ENCODE measurements at regions not wholly inside any gene's neighbourhood (a gene's known extent, or its start where the extent isn't known, plus 50 kb on each side); places are given as distances from the start of the nearest gene placed in this dataset.

DNA sequence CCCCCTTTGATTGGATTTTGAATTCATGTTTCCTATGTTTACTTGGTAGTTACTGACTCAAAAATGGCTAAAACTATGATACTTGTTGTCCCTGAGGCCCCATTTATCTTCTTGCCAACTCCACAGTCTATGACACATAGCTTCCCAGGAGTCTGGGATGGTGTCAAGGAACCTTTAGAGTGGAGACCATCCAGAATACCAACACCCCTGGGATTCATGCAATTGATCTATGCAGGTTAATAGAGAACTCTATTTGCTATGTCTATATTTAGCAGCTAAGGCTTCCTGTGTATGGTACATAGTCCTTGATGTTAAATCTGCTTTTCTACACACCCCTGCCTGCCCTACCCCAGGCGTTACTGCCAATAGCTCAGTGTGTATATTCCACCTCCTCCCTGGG, 218.5 kb upstream of the HDAC4 start:
- Histone ChIP-seq H3K27ac (ENCODE audit: control insufficient read depth, insufficient read depth, low read length) (no peak overlapping the region), H3K4me3 (ENCODE audit: control insufficient read depth in 2 of 3, extremely low read depth in 1 of 3, insufficient read depth in 2 of 3, low read depth in 1 of 3, low read length in 3 of 3) (no peak overlapping the region), H3K9me1 (ENCODE audit: control insufficient read depth, extremely low read depth, insufficient read depth, low read length) (no peaks in the 10 kb centered on the region), H4K20me1 (ENCODE audit: control insufficient read depth, extremely low read depth, insufficient read depth, low read length) (no peaks in the 10 kb centered on the region), H3K4me1 (ENCODE audit: control insufficient read depth, extremely low read depth, insufficient read depth, low read length) (no peaks in the 10 kb centered on the region), H3K9ac (ENCODE audit: control insufficient read depth, extremely low read depth, insufficient read depth, low read length) (no peak overlapping the region), H3K79me2 (ENCODE audit: control insufficient read depth, insufficient read depth, low read length) (no peaks in the 10 kb centered on the region), H3K9me3 (ENCODE audit: control insufficient read depth, low read depth, low read length) (no peaks in the 10 kb centered on the region), H3K4me2 (ENCODE audit: control insufficient read depth, extremely low read depth, insufficient read depth, low read depth, low read length) (no peak overlapping the region), H3K36me3 (ENCODE audit: control insufficient read depth in 2 of 2, extremely low read depth in 1 of 2, insufficient read depth in 2 of 2, low read length in 2 of 2) (no peaks in the 10 kb centered on the region), H3K27me3 (ENCODE audit: control insufficient read depth, extremely low read depth, insufficient read depth, low read length) (no peaks in the 10 kb centered on the region), H2AFZ (ENCODE audit: control insufficient read depth, low read length) (no peak overlapping the region)
- dilution Hi-C loops (cut with MboI; ENCODE audit: extremely low pct_ligation_motif_present, low sequenced_read_pairs), result no loop called here
- TF ChIP-seq EZH2 (IDR thresholded peaks at IDR 0.05; ENCODE audit: low read length), result no peak
- DNase-seq (ENCODE audit: low read depth, low spot score), result no peak
- FAIRE-seq, result no peak

DNA sequence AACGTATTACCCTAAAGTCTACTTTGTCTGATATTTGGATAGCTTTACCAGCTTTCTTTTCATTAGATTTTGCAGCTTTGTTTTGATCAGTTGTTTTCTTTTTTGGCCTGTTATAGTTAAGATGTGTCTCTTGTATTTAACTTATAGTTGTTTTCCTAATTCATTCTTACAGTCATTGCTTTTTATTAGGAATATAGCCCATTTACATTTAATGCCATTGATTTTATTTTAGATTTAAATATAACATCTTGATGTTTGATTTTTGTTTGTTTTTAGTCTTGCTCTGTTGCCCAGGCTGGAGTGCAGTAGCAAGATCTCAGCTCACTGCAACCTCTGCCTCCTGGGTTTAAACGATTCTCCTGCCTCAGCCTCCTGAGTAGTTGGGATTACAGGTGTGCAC, 215.9 kb upstream of the HDAC4 start:
- H2AFZ ChIP-seq (ENCODE audit: control insufficient read depth, low read length), result no peak overlapping the region
- no peak overlapping the region for H3K4me2 ChIP-seq (ENCODE audit: control insufficient read depth, extremely low read depth, insufficient read depth, low read depth, low read length)
- no peak for FAIRE-seq
- H3K4me1 ChIP-seq (ENCODE audit: control insufficient read depth, extremely low read depth, insufficient read depth, low read length), result no peaks in the 10 kb centered on the region
- no peak for DNase-seq (ENCODE audit: low read depth, low spot score)
- H3K9me3 ChIP-seq (ENCODE audit: control insufficient read depth, low read depth, low read length), result no peaks in the 10 kb centered on the region
- no peaks in the 10 kb centered on the region for H3K36me3 ChIP-seq (ENCODE audit: control insufficient read depth in 2 of 2, extremely low read depth in 1 of 2, insufficient read depth in 2 of 2, low read length in 2 of 2)
- dilution Hi-C loops (cut with MboI; ENCODE audit: extremely low pct_ligation_motif_present, low sequenced_read_pairs), result no loop called here
- H3K4me3 ChIP-seq (ENCODE audit: control insufficient read depth in 2 of 3, extremely low read depth in 1 of 3, insufficient read depth in 2 of 3, low read depth in 1 of 3, low read length in 3 of 3), result no peak overlapping the region
- no peaks in the 10 kb centered on the region for H3K27me3 ChIP-seq (ENCODE audit: control insufficient read depth, extremely low read depth, insufficient read depth, low read length)
- no peaks in the 10 kb centered on the region for H4K20me1 ChIP-seq (ENCODE audit: control insufficient read depth, extremely low read depth, insufficient read depth, low read length)
- H3K27ac ChIP-seq (ENCODE audit: control insufficient read depth, insufficient read depth, low read length), result no peak overlapping the region
- TF ChIP-seq, protein P1, sequence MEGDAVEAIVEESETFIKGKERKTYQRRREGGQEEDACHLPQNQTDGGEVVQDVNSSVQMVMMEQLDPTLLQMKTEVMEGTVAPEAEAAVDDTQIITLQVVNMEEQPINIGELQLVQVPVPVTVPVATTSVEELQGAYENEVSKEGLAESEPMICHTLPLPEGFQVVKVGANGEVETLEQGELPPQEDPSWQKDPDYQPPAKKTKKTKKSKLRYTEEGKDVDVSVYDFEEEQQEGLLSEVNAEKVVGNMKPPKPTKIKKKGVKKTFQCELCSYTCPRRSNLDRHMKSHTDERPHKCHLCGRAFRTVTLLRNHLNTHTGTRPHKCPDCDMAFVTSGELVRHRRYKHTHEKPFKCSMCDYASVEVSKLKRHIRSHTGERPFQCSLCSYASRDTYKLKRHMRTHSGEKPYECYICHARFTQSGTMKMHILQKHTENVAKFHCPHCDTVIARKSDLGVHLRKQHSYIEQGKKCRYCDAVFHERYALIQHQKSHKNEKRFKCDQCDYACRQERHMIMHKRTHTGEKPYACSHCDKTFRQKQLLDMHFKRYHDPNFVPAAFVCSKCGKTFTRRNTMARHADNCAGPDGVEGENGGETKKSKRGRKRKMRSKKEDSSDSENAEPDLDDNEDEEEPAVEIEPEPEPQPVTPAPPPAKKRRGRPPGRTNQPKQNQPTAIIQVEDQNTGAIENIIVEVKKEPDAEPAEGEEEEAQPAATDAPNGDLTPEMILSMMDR (optimal IDR thresholded peaks at IDR 0.05 in 1 of 3, IDR thresholded peaks at IDR 0.05 in 1 of 3, conservative IDR thresholded peaks at IDR 0.05 in 1 of 3; ENCODE audit: extremely low read depth in 1 of 3, insufficient read depth in 2 of 3, low read length in 3 of 3), result no peak
- TF ChIP-seq EZH2 (IDR thresholded peaks at IDR 0.05; ENCODE audit: low read length), result no peak
- H3K9ac ChIP-seq (ENCODE audit: control insufficient read depth, extremely low read depth, insufficient read depth, low read length), result no peak overlapping the region
- H3K79me2 ChIP-seq (ENCODE audit: control insufficient read depth, insufficient read depth, low read length), result no peaks in the 10 kb centered on the region
- H3K9me1 ChIP-seq (ENCODE audit: control insufficient read depth, extremely low read depth, insufficient read depth, low read length), result no peaks in the 10 kb centered on the region

DNA sequence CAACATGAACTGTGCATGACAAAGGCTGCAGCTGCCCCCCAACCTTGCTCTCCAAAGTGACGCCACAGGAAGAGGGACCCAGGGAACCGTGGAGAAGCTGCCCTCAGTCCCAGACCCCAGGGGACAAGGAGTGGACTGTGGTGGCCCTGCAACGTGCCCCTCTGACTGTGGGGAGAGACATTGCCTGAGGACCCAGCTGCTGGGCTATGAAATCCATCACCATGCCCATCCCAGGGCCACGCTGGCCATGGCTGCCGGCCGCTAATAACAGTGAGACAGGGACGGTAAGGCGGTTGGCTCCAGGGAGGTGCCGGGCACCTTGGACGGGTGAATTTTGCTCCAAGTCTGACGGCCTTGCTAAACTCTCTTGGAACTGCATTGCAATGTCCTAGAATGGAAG, 211.3 kb upstream of the HDAC4 start:
- no peak for DNase-seq (ENCODE audit: low read depth, low spot score)
- Histone ChIP-seq H3K9ac (ENCODE audit: control insufficient read depth, extremely low read depth, insufficient read depth, low read length) (no peak overlapping the region), H3K4me3 (ENCODE audit: control insufficient read depth in 2 of 3, extremely low read depth in 1 of 3, insufficient read depth in 2 of 3, low read depth in 1 of 3, low read length in 3 of 3) (no peak overlapping the region), H3K79me2 (ENCODE audit: control insufficient read depth, insufficient read depth, low read length) (no peaks in the 10 kb centered on the region), H3K9me1 (ENCODE audit: control insufficient read depth, extremely low read depth, insufficient read depth, low read length) (no peaks in the 10 kb centered on the region), H3K36me3 (ENCODE audit: control insufficient read depth in 2 of 2, extremely low read depth in 1 of 2, insufficient read depth in 2 of 2, low read length in 2 of 2) (no peaks in the 10 kb centered on the region), H2AFZ (ENCODE audit: control insufficient read depth, low read length) (no peak overlapping the region), H3K27me3 (ENCODE audit: control insufficient read depth, extremely low read depth, insufficient read depth, low read length) (no peaks in the 10 kb centered on the region), H4K20me1 (ENCODE audit: control insufficient read depth, extremely low read depth, insufficient read depth, low read length) (no peaks in the 10 kb centered on the region), H3K4me2 (ENCODE audit: control insufficient read depth, extremely low read depth, insufficient read depth, low read depth, low read length) (no peak overlapping the region), H3K4me1 (ENCODE audit: control insufficient read depth, extremely low read depth, insufficient read depth, low read length) (no peaks in the 10 kb centered on the region), H3K27ac (ENCODE audit: control insufficient read depth, insufficient read depth, low read length) (no peak overlapping the region), H3K9me3 (ENCODE audit: control insufficient read depth, low read depth, low read length) (no peaks in the 10 kb centered on the region)
- TF ChIP-seq, protein P1 (optimal IDR thresholded peaks at IDR 0.05 in 1 of 3, IDR thresholded peaks at IDR 0.05 in 1 of 3, conservative IDR thresholded peaks at IDR 0.05 in 1 of 3; ENCODE audit: extremely low read depth in 1 of 3, insufficient read depth in 2 of 3, low read length in 3 of 3), result no peak
- TF ChIP-seq EZH2 (IDR thresholded peaks at IDR 0.05; ENCODE audit: low read length), result no peak
- FAIRE-seq, result no peak
- dilution Hi-C loops (cut with MboI; ENCODE audit: extremely low pct_ligation_motif_present, low sequenced_read_pairs), result no loop called here

All from keratinocyte (primary cell).